ENCODE measurements at regions not wholly inside any gene's neighbourhood (a gene's known extent, or its start where the extent isn't known, plus 50 kb on each side); places are given as distances from the start of the nearest gene placed in this dataset.

- TF ChIP-seq, protein P1, sequence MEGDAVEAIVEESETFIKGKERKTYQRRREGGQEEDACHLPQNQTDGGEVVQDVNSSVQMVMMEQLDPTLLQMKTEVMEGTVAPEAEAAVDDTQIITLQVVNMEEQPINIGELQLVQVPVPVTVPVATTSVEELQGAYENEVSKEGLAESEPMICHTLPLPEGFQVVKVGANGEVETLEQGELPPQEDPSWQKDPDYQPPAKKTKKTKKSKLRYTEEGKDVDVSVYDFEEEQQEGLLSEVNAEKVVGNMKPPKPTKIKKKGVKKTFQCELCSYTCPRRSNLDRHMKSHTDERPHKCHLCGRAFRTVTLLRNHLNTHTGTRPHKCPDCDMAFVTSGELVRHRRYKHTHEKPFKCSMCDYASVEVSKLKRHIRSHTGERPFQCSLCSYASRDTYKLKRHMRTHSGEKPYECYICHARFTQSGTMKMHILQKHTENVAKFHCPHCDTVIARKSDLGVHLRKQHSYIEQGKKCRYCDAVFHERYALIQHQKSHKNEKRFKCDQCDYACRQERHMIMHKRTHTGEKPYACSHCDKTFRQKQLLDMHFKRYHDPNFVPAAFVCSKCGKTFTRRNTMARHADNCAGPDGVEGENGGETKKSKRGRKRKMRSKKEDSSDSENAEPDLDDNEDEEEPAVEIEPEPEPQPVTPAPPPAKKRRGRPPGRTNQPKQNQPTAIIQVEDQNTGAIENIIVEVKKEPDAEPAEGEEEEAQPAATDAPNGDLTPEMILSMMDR (IDR thresholded peaks at IDR 0.05; ENCODE audit: low read length, missing control alignments): no peak
- no peak overlapping the region for H3K4me3 ChIP-seq (replicated peaks; ENCODE audit: low read depth, low read length)
- no peak for DNase-seq (ENCODE audit: low read depth)
Observed at GRCh38 chr10:60711496-60711895, 66.8 kb upstream of the CDK1 start.

DNA sequence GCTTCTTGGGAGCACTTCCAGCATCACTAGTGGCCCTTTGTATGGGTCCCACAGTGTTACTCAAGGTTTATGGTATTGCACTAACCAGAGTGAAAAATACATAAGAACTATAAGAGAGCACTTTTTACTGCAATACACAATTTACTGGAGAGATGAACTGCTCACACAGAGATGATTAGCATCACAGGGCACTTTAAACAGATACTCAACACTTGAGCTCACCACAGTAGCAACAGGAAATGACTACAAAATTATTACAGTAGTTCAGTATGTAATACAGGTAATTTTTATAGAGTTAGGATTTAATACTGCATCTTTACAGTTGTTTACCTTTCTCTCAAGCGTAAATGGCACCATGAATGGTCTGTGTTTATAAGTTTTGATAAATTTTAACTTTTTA is 68.2 kb upstream of the CDK1 start:
- TF ChIP-seq, protein P1 (IDR thresholded peaks at IDR 0.05; ENCODE audit: low read length, missing control alignments): no peak
- no peak for DNase-seq (ENCODE audit: low read depth)

GRCh38 chr10:60708666-60709065 is 69.6 kb upstream of the CDK1 start:
- DNase-seq (ENCODE audit: low read depth): no peak
- H3K4me3 ChIP-seq (replicated peaks; ENCODE audit: low read depth, low read length): no peak overlapping the region
- TF ChIP-seq, protein P1 (IDR thresholded peaks at IDR 0.05; ENCODE audit: low read length, missing control alignments): no peak

More for the DNA sequence above, 68.2 kb upstream of the CDK1 start:
- H3K4me3 ChIP-seq (replicated peaks; ENCODE audit: low read depth, low read length): no peak overlapping the region

- H3K4me3 ChIP-seq (replicated peaks; ENCODE audit: low read depth, low read length): no peak overlapping the region
- TF ChIP-seq, protein P1 (IDR thresholded peaks at IDR 0.05; ENCODE audit: low read length, missing control alignments): no peak
- DNase-seq (ENCODE audit: low read depth): no peak
Observed at GRCh38 chr10:60707841-60708240, 70.4 kb upstream of the CDK1 start.

DNA sequence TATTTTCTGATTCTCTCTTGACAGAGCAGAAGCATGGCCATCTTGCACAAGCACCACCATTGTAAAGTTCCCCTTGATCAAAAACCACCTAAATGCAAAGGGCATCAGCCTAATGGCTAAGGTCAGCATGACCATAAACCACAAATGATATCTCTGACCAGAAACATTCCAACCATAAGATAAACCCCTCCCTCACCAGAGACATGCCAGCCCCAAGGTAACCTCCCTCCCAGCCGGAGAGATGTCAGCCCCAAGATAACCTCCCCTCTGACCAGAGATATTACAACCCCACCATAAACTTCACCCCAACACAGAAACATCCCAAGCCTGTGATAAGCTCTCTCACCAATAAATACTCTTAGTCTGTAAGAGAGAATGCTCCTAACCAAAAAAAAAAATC is 72.1 kb upstream of the CDK1 start:
- no peak for DNase-seq (ENCODE audit: low read depth)
- no peak overlapping the region for H3K4me3 ChIP-seq (replicated peaks; ENCODE audit: low read depth, low read length)
- TF ChIP-seq, protein P1 (IDR thresholded peaks at IDR 0.05; ENCODE audit: low read length, missing control alignments): no peak

DNA sequence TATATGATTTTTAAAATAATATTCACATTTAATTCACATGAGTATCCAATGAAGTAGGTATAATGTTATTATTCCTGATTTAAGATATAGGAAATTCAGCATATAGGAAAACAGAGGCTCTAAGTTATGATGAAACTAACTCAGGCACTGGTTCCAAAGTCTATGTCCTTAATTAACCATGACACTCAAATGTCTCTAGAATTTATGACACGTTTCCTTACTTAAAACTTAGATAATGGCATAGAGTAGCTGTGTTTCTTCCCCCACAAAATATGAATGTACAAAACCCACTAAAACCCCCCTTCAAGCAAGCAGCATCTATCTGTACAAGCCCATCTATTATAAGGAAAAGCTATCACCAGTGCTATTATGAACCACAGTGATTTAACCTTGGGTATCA is 72.9 kb upstream of the CDK1 start:
- no peak overlapping the region for H3K4me3 ChIP-seq (replicated peaks; ENCODE audit: low read depth, low read length)
- TF ChIP-seq, protein P1 (IDR thresholded peaks at IDR 0.05; ENCODE audit: low read length, missing control alignments): no peak

GRCh38 chr10:60704471-60704870 is 73.8 kb upstream of the CDK1 start:
- no peak overlapping the region for H3K4me3 ChIP-seq (replicated peaks; ENCODE audit: low read depth, low read length)
- TF ChIP-seq, protein P1 (IDR thresholded peaks at IDR 0.05; ENCODE audit: low read length, missing control alignments): no peak
- no peak for DNase-seq (ENCODE audit: low read depth)

More for the DNA sequence above, 72.9 kb upstream of the CDK1 start:
- DNase-seq (ENCODE audit: low read depth): no peak

Measured in fibroblast of pulmonary artery (primary cell).